ENCODE measurements at regions not wholly inside any gene's neighbourhood (a gene's known extent, or its start where the extent isn't known, plus 50 kb on each side); places are given as distances from the start of the nearest gene placed in this dataset.
"Not testable (repeated sequence)": the region's sequence is repeated elsewhere in the genome, so short reads cannot be mapped to it uniquely, and the experiment has no call there.

DNA sequence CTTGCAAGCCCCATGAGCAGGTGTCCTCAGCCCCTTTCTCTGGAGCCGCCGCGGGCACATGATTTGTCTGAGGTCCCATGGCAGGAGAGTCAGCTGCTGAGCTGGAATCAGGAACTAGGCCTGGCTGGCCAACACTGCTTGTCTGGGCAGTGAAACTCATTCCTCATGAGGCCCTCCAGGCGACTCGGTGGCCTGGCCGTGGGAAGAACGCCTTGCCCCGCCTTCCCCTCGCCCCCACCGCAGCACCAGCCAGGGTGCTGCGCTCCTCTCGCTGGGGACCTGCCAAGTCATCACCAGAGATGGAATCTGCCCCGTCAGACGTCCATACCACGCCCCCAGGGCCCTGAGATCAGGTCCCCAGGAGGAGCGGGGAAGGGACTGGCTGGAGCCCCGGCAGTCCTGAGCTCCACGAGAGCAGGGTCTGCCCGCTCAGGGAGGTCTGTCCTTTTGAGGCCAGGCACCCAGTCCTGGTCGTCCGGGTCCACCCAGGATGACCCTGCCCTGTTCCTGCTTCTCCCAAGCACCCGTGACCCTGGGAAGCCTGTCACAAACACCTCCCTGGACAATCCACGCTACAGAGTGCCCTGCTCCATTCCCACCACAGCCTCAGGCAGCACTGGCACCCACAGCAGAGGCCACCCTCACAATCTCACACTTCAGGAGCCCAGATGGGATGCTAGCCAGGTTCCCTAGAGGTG lies 5414.5 kb upstream of the TPTE start:
- DNase-seq; H3K27ac ChIP-seq; H3K27me3 ChIP-seq (ENCODE audit: insufficient read depth, low read depth, severe bottlenecking); H3K36me3 ChIP-seq; H3K9me3 ChIP-seq (ENCODE audit: severe bottlenecking); H3K4me3 ChIP-seq (ENCODE audit: low read depth, low read length): not testable (repeated sequence)

DNA sequence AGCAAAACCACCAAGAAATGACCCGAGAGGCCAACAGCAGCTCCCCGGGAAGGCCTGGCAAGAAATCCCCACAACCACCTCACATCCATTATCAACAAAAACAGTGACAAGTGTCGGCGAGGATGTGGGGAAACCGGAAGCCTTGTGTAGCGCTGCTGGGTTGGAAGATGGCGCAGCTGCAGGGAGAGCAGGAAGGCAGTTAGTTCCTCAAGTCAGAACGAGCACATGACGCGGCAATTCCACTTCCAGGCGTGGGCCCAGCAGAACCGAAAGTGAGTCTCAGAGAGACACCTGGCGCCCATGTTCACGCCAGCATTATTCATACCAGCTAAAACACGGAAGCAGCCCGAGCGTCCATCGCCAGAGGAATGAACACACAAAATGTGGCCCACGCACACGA lies 5413.7 kb upstream of the TPTE start:
- H3K27ac ChIP-seq; H3K36me3 ChIP-seq; H3K27me3 ChIP-seq (ENCODE audit: insufficient read depth, low read depth, severe bottlenecking); H3K9me3 ChIP-seq (ENCODE audit: severe bottlenecking); H3K4me3 ChIP-seq (ENCODE audit: low read depth, low read length); DNase-seq: not testable (repeated sequence)

DNA sequence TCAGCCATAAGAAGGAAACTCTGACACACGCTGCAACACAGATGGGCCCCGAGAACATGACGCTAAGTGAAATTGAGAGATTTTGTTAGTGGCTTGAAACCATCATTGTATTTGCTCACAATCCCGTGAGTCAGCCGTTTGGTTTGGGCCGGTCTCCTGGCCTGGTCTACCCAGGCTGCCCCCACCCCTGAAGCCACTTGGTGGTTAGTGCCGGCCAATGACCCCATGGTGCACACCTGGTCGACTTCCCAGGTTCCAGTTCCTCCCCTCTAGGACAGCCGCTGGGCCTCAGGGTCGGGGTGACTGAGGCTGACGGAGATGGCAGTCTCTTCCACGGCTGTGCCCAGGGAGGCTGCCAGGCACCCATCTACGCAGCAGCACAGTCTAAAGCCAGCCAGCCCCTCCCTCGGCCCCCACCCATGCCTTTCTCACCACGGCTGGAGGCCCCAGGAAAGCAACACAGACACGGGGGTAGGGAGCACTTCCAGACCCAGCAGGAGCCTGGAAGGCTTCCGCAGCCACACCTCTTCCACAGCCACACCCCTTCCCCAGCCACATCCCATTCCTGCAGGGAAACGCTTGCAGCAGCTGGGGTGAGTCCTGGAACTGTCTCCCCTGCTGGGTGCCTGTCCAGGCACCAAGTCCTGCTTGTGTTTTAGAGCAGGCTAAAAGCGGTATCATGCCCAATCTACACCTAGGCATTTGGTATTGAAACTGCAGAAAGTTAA lies 5413.2 kb upstream of the TPTE start:
- not testable (repeated sequence) for H3K9me3 ChIP-seq (ENCODE audit: severe bottlenecking); H3K36me3 ChIP-seq; H3K27ac ChIP-seq; H3K27me3 ChIP-seq (ENCODE audit: insufficient read depth, low read depth, severe bottlenecking); H3K4me3 ChIP-seq (ENCODE audit: low read depth, low read length)
- peak; percentile 59 for DNase-seq

DNA sequence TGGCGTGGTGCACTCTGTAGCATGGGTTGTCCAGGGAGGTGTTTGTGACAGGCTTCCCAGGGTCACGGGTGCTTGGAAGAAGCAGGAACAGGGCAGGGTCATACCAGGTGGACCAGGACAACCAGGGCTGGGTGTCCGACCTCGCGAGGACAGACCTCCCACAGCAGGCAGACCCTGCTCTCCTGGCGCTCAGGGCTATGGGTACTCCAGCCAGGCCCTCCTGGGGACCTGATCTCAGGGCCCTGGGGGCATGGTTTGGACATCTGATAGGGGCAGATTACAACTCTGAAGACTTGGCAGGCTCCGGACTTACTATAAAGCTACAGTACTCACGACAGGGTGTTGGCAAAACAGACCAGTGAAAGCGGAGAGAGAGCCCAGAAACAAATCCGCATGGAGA lies 5410.2 kb upstream of the TPTE start:
- not testable (repeated sequence) for H3K27ac ChIP-seq; H3K4me3 ChIP-seq (ENCODE audit: low read depth, low read length); DNase-seq; H3K36me3 ChIP-seq; H3K27me3 ChIP-seq (ENCODE audit: insufficient read depth, low read depth, severe bottlenecking); H3K9me3 ChIP-seq (ENCODE audit: severe bottlenecking)

DNA sequence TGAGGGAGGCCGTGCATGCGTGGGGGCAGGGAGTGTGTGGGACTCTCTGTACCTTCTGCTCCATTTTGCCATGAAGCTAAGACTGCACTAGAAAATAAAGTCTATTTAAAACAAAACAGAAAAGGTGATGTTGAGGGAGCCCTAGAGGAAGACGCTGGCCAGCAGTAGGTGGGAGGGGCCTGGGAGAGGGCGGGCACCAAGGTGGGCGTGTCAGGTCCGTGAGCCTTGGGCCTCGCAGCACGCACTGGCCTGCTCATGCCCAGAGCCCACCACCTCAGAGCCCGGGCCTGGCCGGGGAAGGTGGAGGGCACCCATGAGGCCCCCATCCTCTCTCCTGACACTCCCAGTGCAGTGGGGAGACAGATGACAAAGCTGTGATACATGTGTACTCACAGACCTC lies 5408.3 kb upstream of the TPTE start:
- H3K9me3 ChIP-seq (ENCODE audit: severe bottlenecking); DNase-seq; H3K27me3 ChIP-seq (ENCODE audit: insufficient read depth, low read depth, severe bottlenecking); H3K27ac ChIP-seq; H3K36me3 ChIP-seq; H3K4me3 ChIP-seq (ENCODE audit: low read depth, low read length): not testable (repeated sequence)

DNA sequence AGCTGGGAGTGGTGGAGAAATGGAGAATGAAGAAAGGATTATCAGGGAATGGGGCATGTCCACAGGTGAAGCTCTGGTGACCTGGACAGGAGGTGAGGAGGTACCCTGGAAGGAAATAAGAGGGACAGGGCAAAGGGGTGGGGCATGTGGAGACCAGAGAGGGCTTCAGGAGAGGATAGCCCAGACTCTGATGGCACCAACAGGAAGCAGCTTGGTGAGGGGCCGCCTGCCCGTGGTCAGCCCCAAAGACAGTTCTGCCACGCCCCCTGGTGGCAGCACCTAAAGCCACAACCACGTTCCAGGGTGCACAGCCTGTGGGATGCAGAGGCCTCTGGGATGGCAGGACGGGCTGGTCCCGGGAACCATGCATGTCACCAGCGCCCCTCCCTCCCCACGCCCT lies 5406.9 kb upstream of the TPTE start:
- not testable (repeated sequence) for DNase-seq; H3K9me3 ChIP-seq (ENCODE audit: severe bottlenecking)

DNA sequence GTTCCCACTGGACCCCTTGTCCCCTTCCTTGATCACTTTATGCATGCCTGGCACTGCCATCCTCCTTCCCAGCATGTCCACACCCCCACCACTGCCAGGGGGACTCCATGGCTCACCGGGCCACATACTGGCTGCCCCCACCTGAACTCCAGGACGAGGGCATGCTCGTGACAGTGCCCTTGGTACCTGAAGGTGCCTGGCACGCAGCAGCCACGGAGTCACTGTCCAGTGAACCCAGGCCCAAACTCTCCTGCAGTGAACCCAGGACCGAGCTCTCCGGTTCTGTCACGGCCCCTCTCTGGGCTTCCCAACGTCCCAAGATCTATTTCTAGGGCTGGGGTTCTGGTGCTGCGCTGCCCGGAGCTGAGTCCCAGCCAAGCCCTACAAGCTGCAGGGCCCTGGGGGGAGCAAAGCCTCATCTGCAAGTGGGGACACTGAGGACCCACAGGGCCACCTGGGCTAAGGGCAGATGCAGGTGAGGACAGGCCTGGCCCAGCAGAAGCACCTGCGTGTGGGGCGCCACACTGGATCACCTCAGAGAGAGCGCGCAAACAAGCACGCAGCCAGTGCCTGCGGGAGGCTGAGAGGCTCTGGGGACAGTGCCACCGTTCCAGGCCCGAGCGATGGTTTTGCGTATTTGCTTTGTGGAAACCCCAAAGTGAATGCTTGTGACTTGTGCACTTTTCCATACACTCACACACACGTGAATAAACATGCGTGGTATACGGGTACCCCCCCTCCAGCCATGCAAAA lies 5406.3 kb upstream of the TPTE start:
- H3K9me3 ChIP-seq (ENCODE audit: severe bottlenecking); H3K27ac ChIP-seq; H3K36me3 ChIP-seq; H3K4me3 ChIP-seq (ENCODE audit: low read depth, low read length); DNase-seq; H3K27me3 ChIP-seq (ENCODE audit: insufficient read depth, low read depth, severe bottlenecking): not testable (repeated sequence)

More for the DNA sequence above, 5406.9 kb upstream of the TPTE start:
- not testable (repeated sequence) for H3K4me3 ChIP-seq (ENCODE audit: low read depth, low read length); H3K27me3 ChIP-seq (ENCODE audit: insufficient read depth, low read depth, severe bottlenecking); H3K27ac ChIP-seq; H3K36me3 ChIP-seq

DNA sequence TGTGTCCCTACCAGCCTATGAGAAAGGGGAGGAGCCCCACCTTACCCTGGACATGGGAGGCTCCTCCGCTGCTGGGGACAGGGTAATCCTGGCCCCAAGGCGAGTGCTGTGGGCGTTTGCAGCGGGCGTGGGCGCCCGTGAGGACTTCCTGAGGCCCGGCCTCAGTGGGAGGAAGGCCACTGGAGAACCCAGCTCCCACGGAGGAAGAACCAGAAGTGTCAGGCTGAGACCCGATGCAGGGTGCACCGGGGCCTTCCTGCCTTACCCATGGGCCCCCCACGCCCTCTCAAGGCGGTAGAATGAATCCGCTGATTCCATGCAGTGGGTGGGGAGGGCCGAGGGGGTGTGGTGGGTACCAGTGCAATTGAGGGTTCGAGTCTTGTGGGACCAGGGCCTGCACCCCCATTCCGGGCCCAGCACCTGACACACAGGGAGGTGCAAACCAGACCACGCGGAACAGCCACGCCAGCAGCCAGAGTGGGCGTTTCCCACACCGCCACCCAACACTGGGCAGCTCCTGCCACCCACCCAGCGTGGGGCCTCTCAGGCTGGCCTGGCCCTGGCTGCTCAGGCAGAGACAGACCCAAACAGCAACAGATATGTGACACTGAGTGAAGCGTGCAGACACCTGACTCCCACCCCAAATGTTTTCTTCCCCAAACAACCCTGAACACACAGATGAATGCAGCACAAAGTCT lies 5405.6 kb upstream of the TPTE start:
- H3K27me3 ChIP-seq (ENCODE audit: insufficient read depth, low read depth, severe bottlenecking); DNase-seq; H3K36me3 ChIP-seq; H3K4me3 ChIP-seq (ENCODE audit: low read depth, low read length); H3K9me3 ChIP-seq (ENCODE audit: severe bottlenecking); H3K27ac ChIP-seq: not testable (repeated sequence)

DNA sequence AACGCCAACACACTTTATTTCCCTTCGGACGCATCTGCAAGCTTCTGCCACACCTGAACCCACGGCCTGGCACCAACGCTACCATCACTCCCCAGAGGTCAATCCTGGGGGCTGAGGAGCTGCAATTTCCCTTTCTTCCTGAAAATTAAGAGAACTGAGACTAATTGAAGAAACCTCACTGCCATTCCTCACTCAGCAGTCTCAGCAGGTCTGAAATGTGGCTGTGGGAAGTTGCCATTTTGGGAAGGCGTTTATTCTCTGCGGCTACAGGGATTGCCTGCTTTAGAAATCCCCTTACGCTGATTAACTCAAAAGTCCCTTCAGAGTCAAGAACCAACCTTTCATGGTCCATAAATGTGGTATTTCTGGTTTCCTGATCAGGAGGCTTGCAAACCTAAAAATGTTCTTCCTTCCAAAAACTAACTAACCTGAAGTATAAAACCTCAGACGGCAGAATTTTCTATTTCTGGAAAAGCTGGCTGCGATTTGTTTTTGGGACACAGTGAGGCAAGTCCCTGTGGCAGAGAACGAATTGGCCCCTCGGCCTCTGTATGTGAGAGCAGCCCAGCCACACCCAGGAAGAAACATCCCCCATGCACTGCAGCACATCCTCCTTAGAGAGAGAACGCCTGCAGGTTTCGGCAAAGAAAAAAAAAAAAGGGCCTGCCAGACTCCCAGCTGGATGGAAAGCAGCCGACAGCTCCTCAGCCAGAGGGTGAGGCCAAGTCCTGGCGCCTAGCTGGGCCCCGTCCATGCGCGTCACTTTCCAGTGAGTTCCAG lies 5404.8 kb upstream of the TPTE start:
- not testable (repeated sequence) for H3K27me3 ChIP-seq (ENCODE audit: insufficient read depth, low read depth, severe bottlenecking); H3K9me3 ChIP-seq (ENCODE audit: severe bottlenecking); H3K27ac ChIP-seq; H3K36me3 ChIP-seq; H3K4me3 ChIP-seq (ENCODE audit: low read depth, low read length); DNase-seq

DNA sequence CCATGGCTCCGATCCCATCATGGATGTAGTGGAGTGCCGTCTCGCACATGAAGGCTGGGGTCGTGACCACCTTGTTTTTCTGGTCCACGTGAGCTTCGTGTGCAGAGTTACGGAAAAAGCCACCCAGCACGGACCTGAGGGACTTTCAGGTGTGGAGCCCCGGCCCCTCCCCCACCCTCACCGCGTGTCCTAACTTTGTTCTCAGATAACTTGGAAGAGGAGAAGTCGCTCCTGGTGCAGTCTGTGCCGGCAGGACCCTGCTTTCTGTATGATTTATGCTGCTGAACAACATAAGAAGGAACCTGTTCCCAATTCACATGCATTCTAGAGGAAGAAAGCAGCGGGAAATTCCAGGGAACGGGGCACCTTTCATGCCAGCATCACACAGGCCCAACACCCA lies 5404.2 kb upstream of the TPTE start:
- DNase-seq; H3K9me3 ChIP-seq (ENCODE audit: severe bottlenecking); H3K27ac ChIP-seq; H3K4me3 ChIP-seq (ENCODE audit: low read depth, low read length); H3K36me3 ChIP-seq; H3K27me3 ChIP-seq (ENCODE audit: insufficient read depth, low read depth, severe bottlenecking): not testable (repeated sequence)

DNA sequence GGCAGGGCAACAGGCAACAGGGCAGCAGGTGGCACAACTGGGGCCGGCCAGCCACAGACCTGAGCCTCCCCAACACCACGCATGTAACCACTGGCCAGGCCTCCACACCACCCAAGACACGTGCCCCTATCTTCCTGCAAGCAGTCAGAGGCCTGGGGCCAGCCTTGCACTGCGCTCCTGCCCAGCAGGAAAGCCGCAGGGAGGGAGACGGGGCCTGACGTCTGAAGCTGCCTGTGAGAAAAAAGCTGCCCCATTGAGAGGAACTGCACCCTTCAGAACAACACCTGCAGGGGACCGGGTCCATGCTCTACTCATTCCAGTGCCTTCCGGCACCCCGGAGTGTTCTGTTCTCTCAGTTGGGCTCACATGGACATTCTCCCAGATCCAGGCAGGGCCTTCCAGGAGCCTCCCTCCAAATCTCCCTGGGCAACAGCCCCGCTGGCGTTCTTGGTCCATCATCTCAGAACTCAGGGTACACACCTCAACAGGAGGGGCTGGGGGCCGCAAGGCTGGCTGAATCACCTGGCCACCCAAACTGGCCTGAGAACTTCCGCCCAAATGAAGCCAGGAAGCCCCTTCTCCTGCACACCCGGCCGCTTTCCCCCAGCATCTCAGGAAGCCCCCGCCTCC lies 5403.6 kb upstream of the TPTE start:
- not testable (repeated sequence) for H3K4me3 ChIP-seq (ENCODE audit: low read depth, low read length); H3K36me3 ChIP-seq; H3K27ac ChIP-seq; H3K9me3 ChIP-seq (ENCODE audit: severe bottlenecking); H3K27me3 ChIP-seq (ENCODE audit: insufficient read depth, low read depth, severe bottlenecking); DNase-seq

DNA sequence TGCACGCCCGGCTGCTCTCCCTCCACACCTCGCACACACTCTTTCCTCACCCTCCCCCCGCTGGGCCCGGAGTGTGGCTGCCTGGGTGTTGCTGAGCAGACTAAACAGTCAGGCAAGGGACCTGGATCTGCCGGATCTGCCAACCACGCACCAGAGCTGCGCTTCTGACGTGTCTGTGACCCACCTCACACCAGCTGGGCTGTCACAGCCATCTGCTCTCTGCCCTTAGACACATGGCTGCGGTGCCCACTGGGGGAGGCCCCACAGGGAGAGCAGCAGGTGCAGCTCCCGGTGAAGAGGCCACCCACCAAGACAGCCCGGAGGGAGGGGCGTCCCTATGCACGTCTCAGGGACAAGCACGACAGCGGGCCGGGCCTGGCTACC lies 5403.1 kb upstream of the TPTE start:
- not testable (repeated sequence) for H3K4me3 ChIP-seq (ENCODE audit: low read depth, low read length); H3K9me3 ChIP-seq (ENCODE audit: severe bottlenecking); H3K27me3 ChIP-seq (ENCODE audit: insufficient read depth, low read depth, severe bottlenecking); H3K27ac ChIP-seq; H3K36me3 ChIP-seq
- peak; percentile 51 for DNase-seq

DNA sequence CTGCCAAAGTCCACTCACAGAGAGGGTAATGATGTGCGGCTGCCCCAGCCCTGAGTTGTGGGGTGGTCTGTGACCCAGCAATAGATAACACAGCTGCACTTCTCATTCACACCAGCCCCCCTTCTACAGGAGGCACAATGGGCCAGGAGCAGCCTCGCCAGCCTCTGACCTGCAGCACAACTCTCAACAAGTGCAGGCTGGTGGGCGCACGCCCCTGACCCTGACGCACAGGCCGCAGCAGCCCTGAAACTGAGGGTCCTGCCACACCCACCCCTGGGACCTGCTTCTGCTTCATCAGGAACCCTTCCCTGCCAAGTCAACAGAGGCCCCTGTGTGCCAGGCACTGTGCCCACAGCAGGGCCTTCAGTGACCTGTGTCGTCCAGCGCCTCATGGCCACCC lies 5402.2 kb upstream of the TPTE start:
- H3K4me3 ChIP-seq (ENCODE audit: low read depth, low read length); H3K36me3 ChIP-seq; DNase-seq; H3K27me3 ChIP-seq (ENCODE audit: insufficient read depth, low read depth, severe bottlenecking); H3K9me3 ChIP-seq (ENCODE audit: severe bottlenecking); H3K27ac ChIP-seq: not testable (repeated sequence)
